ENCODE measurements at regions not wholly inside any gene's neighbourhood (a gene's known extent, or its start where the extent isn't known, plus 50 kb on each side); places are given as distances from the start of the nearest gene placed in this dataset.

- TF ChIP-seq, protein P1, sequence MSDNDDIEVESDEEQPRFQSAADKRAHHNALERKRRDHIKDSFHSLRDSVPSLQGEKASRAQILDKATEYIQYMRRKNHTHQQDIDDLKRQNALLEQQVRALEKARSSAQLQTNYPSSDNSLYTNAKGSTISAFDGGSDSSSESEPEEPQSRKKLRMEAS (IDR thresholded peaks at IDR 0.05): peak; percentile 12; the same call in 1 of the 2 replicates
- TF ChIP-seq CEBPB (IDR thresholded peaks at IDR 0.05) (no peak), RAD21 (IDR thresholded peaks at IDR 0.05; ENCODE audit: low read depth) (peak; percentile 16), ZBTB7A (IDR thresholded peaks at IDR 0.05; ENCODE audit: low read depth) (no peak), REST (IDR thresholded peaks at IDR 0.05; ENCODE audit: low read depth) (no peak), NFIC (IDR thresholded peaks at IDR 0.05) (peak; percentile 68)
Observed at GRCh38 chr6:22448291-22448711, 121.1 kb upstream of the HDGFL1 start.

Measured in Ishikawa (cell line).